NB4 (cell line): ENCODE measurements at regions not wholly inside any gene's neighbourhood (a gene's known extent, or its start where the extent isn't known, plus 50 kb on each side); places are given as distances from the start of the nearest gene placed in this dataset.

Experiments
- DNase-seq: peaks from one replicate; pipeline ENCODE4 v3.0.0; 2010; ENCODE audit warnings: low read depth
- H3K4me3 ChIP-seq: one replicate; pipeline ENCODE4 v1.5.1; 2011; ENCODE audit warnings: mild to moderate bottlenecking, low read depth, low read length, moderate library complexity
- MYC ChIP-seq: IDR thresholded peaks from 2 replicates; pipeline ENCODE4 v1.6.1; 2011; ENCODE audit warnings: low read depth, low read length
- POLR2A ChIP-seq: IDR thresholded peaks from 2 replicates; pipeline ENCODE4 v1.6.1; 2011; ENCODE audit warnings: mild to moderate bottlenecking; ENCODE audit not compliant: insufficient read length; ENCODE audit errors: extremely low read depth
- TF ChIP-seq, protein P1 (sequence below): IDR thresholded peaks from one replicate; pipeline ENCODE4 v1.5.1; 2012; ENCODE audit warnings: low read depth, low read length
- TF ChIP-seq, protein P2 (sequence below): IDR thresholded peaks from 2 replicates; pipeline ENCODE4 v1.6.1; 2011; ENCODE audit warnings: low read depth, low read length

DNA sequence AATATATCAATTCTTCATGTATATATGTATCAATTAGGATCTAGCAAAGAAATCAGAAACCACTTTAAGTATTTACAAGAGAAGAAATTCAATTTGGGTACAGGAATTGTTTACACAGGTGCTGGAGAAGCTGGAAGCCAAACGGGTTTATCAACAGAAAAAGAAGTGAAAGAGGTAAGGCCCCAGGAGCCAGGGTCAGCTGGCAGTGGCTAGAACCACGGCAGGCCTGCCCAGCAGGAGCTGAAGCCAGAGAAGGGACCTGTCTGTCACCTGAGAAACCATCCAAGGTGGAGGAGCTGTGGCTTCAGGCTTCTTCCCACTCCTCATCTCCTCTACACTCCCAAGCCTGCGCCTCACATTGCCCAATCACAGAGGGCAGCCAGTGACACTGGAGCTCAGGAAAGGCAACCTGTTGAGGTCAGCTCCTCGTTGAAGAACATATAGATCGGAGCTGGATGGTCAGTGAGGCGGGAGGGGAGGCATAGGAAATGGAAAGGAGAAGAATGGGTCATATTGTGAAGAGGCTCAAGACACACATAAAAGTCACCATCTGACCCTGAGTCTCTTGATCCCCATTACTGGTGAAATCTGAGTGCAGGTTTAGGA, 182.6 kb downstream of the REEP3 start:
- TF ChIP-seq, protein P1, sequence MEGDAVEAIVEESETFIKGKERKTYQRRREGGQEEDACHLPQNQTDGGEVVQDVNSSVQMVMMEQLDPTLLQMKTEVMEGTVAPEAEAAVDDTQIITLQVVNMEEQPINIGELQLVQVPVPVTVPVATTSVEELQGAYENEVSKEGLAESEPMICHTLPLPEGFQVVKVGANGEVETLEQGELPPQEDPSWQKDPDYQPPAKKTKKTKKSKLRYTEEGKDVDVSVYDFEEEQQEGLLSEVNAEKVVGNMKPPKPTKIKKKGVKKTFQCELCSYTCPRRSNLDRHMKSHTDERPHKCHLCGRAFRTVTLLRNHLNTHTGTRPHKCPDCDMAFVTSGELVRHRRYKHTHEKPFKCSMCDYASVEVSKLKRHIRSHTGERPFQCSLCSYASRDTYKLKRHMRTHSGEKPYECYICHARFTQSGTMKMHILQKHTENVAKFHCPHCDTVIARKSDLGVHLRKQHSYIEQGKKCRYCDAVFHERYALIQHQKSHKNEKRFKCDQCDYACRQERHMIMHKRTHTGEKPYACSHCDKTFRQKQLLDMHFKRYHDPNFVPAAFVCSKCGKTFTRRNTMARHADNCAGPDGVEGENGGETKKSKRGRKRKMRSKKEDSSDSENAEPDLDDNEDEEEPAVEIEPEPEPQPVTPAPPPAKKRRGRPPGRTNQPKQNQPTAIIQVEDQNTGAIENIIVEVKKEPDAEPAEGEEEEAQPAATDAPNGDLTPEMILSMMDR: no peak
- TF ChIP-seq, protein P2, sequence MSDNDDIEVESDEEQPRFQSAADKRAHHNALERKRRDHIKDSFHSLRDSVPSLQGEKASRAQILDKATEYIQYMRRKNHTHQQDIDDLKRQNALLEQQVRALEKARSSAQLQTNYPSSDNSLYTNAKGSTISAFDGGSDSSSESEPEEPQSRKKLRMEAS: no peak
- TF ChIP-seq POLR2A (no peak), MYC (no peak)
- H3K4me3 ChIP-seq: no peak overlapping the region
- DNase-seq: no peak

DNA sequence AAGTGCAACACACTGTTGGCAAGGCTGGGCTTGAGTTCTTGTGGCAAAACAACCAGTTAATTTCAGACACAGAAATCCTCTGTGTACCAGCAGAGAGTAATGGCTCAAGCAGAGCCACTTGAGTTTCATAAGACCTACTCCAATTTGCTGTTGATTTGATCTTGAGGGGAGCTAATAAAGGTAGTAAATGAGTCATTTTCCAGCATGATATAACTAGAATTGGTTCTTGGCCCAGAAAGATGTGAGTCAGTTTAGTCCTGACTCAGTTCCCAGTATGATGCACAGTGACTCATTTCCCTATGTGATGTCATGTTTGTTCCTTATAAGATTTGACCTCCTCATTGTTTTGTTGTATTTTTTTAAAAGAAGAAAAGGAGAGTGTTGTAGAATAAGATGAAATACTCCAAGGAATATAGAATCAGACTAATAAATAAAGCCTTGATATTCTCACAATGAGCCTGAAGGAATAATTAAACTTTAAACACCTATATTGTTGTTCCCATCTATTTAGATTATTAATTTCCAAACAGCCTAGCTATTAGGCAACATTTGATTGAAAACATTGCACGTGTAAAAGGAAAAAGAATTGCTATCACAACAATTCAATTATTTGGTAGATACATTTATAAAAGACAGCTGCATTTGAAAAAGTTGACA, 186.2 kb downstream of the REEP3 start:
- no peak overlapping the region for H3K4me3 ChIP-seq
- TF ChIP-seq, protein P2: no peak
- TF ChIP-seq MYC (no peak), POLR2A (no peak)
- TF ChIP-seq, protein P1: no peak
- peak; percentile 88 for DNase-seq

DNA sequence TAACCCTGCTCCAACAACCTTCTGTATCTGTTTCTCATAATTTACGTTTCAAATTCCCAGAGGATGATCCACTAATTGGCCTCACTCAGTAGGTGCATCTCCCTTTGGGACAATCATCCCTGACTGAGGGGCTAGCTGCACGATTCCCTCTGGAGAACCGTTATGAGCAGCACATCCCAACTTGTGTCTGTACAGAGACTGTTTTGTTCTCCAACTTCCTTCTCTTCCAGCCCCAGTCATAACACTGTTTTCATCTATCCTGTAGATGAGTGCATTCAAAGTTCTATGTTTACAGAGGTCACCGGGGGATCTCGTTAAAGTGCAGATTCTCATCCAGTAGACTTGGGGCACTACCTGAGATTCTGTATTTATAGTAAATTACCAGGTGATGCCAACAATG, 187.2 kb downstream of the REEP3 start:
- TF ChIP-seq, protein P1: no peak
- no peak for TF ChIP-seq POLR2A
- TF ChIP-seq, protein P2: no peak
- no peak for TF ChIP-seq MYC
- no peak overlapping the region for H3K4me3 ChIP-seq
- DNase-seq: no peak

DNA sequence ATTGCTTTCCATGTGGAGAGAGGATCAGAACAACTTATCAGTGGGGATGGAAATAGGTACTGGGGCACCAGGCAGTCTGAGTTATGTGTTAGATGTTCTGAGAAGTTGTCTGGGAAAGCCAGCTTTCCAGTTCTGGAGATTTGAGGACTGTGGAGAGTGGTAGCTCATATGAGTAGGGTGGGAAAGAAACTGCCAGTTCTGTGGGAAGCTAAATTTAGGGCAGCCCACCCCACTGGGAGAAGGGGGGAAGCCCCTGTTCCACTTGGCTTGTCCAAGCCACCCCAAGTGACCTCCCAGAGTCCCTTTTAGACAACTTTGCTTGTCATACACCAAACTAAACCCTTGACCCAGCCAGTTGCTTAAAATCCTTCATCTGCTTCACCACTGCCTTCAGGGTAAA, 189.5 kb downstream of the REEP3 start:
- no peak overlapping the region for H3K4me3 ChIP-seq
- no peak for DNase-seq
- no peak for TF ChIP-seq POLR2A
- TF ChIP-seq, protein P1: no peak
- TF ChIP-seq, protein P2: no peak
- TF ChIP-seq MYC: no peak

DNA sequence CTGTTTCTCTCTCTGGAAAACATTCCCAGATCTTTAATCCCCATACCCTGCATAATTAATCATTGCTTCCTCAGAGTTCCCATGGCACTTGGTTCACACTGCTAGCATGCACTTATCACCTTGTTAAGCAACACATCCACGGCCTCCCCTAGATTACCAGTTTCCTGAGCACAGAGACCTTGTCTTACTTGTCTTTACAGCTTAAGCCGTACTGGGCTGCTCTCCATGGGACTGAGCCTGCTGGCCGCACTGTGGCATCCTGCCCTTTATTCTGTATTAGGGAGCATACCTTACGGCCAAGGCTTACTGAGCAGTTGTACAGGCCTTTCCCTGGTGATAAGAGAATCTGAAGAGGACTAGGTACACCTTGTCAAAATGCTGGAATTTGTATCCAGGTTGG, 190.2 kb downstream of the REEP3 start:
- DNase-seq: no peak
- TF ChIP-seq POLR2A (no peak), MYC (no peak)
- TF ChIP-seq, protein P2: no peak
- H3K4me3 ChIP-seq: no peak overlapping the region

DNA sequence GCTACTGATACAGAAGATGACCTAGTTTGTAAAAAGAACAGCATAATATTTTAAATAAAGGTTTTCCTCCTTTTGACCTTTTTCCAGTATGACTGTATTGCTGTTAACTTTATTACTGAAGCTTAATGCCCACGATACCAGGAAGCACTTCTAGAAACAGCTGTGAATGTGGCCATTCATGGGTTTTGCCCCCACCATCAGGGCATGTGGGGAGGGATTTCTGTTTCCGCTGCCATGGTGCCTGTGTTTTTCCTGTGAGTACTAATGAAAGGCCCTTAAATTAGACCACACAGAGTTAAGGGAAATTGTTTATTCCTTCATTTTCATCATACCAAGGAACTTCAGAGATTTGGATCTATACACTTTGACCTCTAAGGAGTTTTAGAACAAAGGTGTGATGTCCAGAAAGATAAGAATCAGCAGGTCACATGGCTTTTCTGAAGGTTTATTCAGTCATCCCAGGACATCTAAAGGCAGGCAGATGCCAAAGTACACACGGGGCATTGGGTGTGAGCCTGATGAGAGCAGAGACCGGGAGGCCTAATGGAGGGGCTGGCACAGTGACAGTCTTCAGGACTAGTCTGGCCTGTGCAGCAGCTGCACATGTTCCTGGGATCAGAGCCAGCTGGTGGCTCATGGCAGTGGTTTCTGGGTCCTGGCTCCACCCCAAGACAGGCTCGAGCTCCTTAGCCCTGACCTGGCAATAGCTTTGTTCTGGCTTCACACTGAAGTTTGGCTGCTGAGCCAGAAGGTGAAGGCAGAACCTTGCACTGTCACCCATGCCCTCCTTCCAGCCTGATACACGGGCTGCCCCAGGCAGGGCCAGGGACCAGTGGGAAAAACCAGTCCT, 190.9 kb downstream of the REEP3 start:
- TF ChIP-seq MYC: no peak
- TF ChIP-seq, protein P2: no peak
- TF ChIP-seq, protein P1: no peak
- TF ChIP-seq POLR2A: no peak
- H3K4me3 ChIP-seq: no peak overlapping the region
- DNase-seq: no peak
